Upper lobe of left lung (tissue), 6 donors: ENCODE measurements at regions not wholly inside any gene's neighbourhood (a gene's known extent, or its start where the extent isn't known, plus 50 kb on each side); places are given as distances from the start of the nearest gene placed in this dataset.

Experiments
- ATAC-seq, 2 donors: fragments of 200-7000 bp; cut with Tn5 transposase; one replicate each; pipeline ENCODE4 v1.9.1; 2022; ENCODE audit warnings: mild to moderate bottlenecking in 2 of 2, moderate library complexity in 2 of 2; ENCODE audit not compliant: low FRiP score in 2 of 2
- DNase-seq, 2 donors: peaks; one replicate each; pipeline ENCODE4 v3.0.0-alpha.2; 2019 to 2020
- H3K27ac ChIP-seq, 4 donors: fragments of 200-600 bp; sonication (generic); one replicate each; pipeline ENCODE4 v1.5.1; 2016 to 2019
- H3K27me3 ChIP-seq, 4 donors: fragments of 200-600 bp; sonication (generic); one replicate each; pipeline ENCODE4 v1.5.1; 2017 to 2019
- H3K36me3 ChIP-seq, 4 donors: fragments of 200-600 bp; sonication (generic); one replicate each; pipeline ENCODE4 v1.5.1; 2016 to 2019
- H3K4me1 ChIP-seq, 4 donors: fragments of 200-600 bp; sonication (generic); one replicate each; pipeline ENCODE4 v1.5.1; 2018 to 2019
- H3K4me3 ChIP-seq, 4 donors: fragments of 200-600 bp; sonication (generic); one replicate each; pipeline ENCODE4 v1.5.1; 2017 to 2019; ENCODE audit warnings: mild to moderate bottlenecking in 2 of 4, moderate library complexity in 1 of 4
- H3K9me3 ChIP-seq, 4 donors: fragments of 200-600 bp; sonication (generic); one replicate each; pipeline ENCODE4 v1.5.1; 2018 to 2019
- EP300 ChIP-seq, 4 donors: sonication (generic); formaldehyde crosslinking; IDR thresholded peaks; one replicate each; pipeline ENCODE4 v1.5.1; 2017; ENCODE audit warnings: antibody characterized with exemption in 4 of 4, control low read depth in 2 of 4
- POLR2A ChIP-seq, 4 donors: fragments of 450-650 bp; IDR thresholded peaks; one replicate each; pipeline ENCODE4 v1.5.1; 2016 to 2017; ENCODE audit warnings: antibody characterized with exemption in 4 of 4, mild to moderate bottlenecking in 2 of 4
- POLR2AphosphoS5 ChIP-seq, 2 donors: sonication (generic); formaldehyde crosslinking; IDR thresholded peaks; one replicate each; pipeline ENCODE4 v1.5.1; 2017; ENCODE audit warnings: antibody characterized with exemption in 2 of 2
- WGBS, 2 donors: methylation state at CpG; one replicate each; pipeline ENCODE4 v1.1.5; 2017 to 2018; 5-methylcytosine and 5-hydroxymethylcytosine counted together
- TF ChIP-seq, protein P1 (sequence below), 6 experiments: fragments of 450-650 bp in 4 of 6; fragments of 200-600 bp in 2 of 6; sonication (generic) in 2 of 6; IDR thresholded peaks; one replicate each; pipeline ENCODE4 v1.5.1; 2016 to 2019; ENCODE audit warnings: antibody characterized with exemption in 6 of 6
- donor health status: DM: no; HTN: no; CAD: no; lungs with moderate emphysema.
- donor health status: DM: no; HTN: yes; CAD: no; lungs with severe emphysema.

DNA sequence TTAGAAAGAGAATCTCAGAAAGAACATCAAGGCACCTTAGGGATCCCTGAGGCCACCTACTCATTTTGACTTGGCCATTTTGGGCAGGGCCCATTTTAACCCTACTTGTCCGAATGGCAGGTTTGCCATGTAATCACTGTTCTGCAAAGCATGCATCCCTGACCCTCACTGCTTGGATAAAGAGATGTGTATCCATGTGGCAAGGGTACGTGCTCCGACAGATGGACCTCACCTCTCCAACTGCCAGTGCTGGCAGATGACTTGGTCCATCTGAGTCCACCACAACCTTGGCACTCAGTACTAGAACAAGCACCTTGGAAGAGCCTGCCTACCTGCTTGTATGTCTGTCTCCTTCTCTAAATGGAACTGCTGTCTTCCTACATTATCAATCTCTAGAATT lies 139.4 kb downstream of the SPATA19 start:
- Histone ChIP-seq H3K4me1 (no peaks in the 10 kb centered on the region), H3K27me3 (no peaks in the 10 kb centered on the region), H3K4me3 (no peak overlapping the region), H3K27ac (no peak overlapping the region), H3K36me3 (no peaks in the 10 kb centered on the region), H3K9me3 (no peaks in the 10 kb centered on the region)
- 87 to 91% methylated on average over 3 of the region's 3 CpGs for WGBS, 2 donors
- TF ChIP-seq, protein P1, sequence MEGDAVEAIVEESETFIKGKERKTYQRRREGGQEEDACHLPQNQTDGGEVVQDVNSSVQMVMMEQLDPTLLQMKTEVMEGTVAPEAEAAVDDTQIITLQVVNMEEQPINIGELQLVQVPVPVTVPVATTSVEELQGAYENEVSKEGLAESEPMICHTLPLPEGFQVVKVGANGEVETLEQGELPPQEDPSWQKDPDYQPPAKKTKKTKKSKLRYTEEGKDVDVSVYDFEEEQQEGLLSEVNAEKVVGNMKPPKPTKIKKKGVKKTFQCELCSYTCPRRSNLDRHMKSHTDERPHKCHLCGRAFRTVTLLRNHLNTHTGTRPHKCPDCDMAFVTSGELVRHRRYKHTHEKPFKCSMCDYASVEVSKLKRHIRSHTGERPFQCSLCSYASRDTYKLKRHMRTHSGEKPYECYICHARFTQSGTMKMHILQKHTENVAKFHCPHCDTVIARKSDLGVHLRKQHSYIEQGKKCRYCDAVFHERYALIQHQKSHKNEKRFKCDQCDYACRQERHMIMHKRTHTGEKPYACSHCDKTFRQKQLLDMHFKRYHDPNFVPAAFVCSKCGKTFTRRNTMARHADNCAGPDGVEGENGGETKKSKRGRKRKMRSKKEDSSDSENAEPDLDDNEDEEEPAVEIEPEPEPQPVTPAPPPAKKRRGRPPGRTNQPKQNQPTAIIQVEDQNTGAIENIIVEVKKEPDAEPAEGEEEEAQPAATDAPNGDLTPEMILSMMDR (IDR thresholded peaks at IDR 0.05), result no peak
- TF ChIP-seq POLR2AphosphoS5 (IDR thresholded peaks at IDR 0.05) (no peak), EP300 (IDR thresholded peaks at IDR 0.05) (no peak), POLR2A (IDR thresholded peaks at IDR 0.05) (no peak)
- ATAC-seq (no peak), DNase-seq (no peak)

DNA sequence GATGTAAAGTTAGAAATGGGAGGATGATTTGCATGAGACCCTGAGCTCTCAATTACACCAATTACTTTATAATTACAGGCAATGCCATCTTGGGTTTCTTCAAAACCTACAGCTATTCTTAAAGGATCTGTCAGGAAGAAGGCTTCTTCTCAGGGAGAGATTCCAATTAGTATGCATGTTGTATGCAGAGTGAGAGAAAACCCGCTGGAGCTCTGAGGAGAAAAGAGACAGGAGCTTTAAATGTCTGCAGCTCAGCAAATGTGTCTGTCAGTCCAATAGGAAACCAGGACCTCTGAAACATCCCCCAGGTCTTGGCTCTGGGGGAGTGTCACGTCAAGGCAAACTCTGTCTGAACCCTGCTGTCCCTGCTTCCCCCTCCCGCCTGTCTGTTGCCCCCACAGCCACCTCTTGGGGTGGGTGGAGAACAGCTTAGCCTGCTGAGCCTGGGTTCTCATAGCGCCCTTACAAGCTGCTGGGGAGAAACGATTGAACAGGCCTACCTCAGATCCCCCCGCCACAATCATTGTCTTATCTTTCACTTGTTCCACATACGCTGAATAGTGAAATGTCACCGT lies 140.2 kb downstream of the SPATA19 start:
- H3K27ac ChIP-seq, result no peak overlapping the region
- H3K4me3 ChIP-seq, result no peak overlapping the region
- ATAC-seq, result no peak
- no peaks in the 10 kb centered on the region for H3K4me1 ChIP-seq
- H3K27me3 ChIP-seq, result no peaks in the 10 kb centered on the region
- WGBS, 2 donors, result 72% methylated on average over 8 of the region's 8 CpGs
- no peaks in the 10 kb centered on the region for H3K9me3 ChIP-seq
- TF ChIP-seq POLR2AphosphoS5 (IDR thresholded peaks at IDR 0.05) (no peak), EP300 (IDR thresholded peaks at IDR 0.05) (no peak), POLR2A (IDR thresholded peaks at IDR 0.05) (no peak)
- TF ChIP-seq, protein P1 (IDR thresholded peaks at IDR 0.05), result no peak
- DNase-seq, result no peak
- no peaks in the 10 kb centered on the region for H3K36me3 ChIP-seq

DNA sequence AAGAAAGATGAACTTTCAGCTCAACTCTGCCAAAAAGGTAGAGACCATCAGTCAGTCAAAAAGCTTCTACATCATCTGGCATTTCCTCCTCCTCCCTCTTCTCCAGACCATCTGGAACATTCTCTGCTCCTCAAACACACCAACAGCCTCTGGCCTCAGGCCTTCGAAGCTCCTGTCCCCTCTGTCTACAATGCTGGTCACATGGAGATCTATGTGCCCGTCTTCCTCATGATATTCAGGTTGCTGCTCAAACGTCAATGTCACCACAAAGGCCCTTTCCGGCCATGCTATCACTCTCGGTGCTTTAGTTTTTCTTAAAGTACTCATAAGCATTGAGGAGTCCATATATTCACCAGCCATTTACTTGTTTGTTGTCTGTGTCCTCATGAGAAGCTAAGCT lies 146.2 kb downstream of the SPATA19 start:
- Histone ChIP-seq H3K4me3 (no peak overlapping the region), H3K4me1 (no peaks in the 10 kb centered on the region), H3K9me3 (no peaks in the 10 kb centered on the region), H3K36me3 (no peaks in the 10 kb centered on the region), H3K27ac (no peak overlapping the region), H3K27me3 (no peaks in the 10 kb centered on the region)
- ATAC-seq, result no peak
- 82 to 85% methylated on average over 5 of the region's 5 CpGs for WGBS, 2 donors
- TF ChIP-seq POLR2AphosphoS5 (IDR thresholded peaks at IDR 0.05), result no peak
- TF ChIP-seq, protein P1 (IDR thresholded peaks at IDR 0.05), result no peak
- no peak for TF ChIP-seq POLR2A (IDR thresholded peaks at IDR 0.05)
- no peak for TF ChIP-seq EP300 (IDR thresholded peaks at IDR 0.05)
- no peak for DNase-seq

DNA sequence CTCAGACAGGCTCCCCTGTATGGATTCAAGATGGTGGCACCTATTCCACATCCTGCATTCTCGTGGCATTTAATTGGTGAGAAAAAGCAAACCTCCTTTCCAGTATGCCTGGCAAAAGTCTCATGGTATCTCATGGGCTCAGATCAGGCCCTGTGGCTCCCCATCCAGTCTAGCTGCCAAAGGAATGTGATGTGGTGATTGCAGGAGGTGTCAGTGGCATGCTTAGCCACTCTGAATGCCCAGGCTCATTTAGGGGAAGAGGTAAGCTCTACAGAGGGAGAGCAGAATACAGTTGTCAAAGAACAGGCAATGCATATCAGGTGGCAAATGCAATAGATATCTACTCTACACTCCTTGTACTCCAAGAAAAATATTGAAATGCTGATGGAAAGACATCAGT lies 146.7 kb downstream of the SPATA19 start:
- TF ChIP-seq POLR2AphosphoS5 (IDR thresholded peaks at IDR 0.05), result no peak
- no peak for TF ChIP-seq EP300 (IDR thresholded peaks at IDR 0.05)
- DNase-seq (no peak), ATAC-seq (no peak)
- Histone ChIP-seq H3K9me3 (no peaks in the 10 kb centered on the region), H3K27me3 (no peaks in the 10 kb centered on the region), H3K4me1 (no peaks in the 10 kb centered on the region), H3K4me3 (no peak overlapping the region), H3K27ac (no peak overlapping the region), H3K36me3 (no peaks in the 10 kb centered on the region)
- WGBS, 2 donors, result 78 to 100% methylated on average over 1 of the region's 1 CpG

DNA sequence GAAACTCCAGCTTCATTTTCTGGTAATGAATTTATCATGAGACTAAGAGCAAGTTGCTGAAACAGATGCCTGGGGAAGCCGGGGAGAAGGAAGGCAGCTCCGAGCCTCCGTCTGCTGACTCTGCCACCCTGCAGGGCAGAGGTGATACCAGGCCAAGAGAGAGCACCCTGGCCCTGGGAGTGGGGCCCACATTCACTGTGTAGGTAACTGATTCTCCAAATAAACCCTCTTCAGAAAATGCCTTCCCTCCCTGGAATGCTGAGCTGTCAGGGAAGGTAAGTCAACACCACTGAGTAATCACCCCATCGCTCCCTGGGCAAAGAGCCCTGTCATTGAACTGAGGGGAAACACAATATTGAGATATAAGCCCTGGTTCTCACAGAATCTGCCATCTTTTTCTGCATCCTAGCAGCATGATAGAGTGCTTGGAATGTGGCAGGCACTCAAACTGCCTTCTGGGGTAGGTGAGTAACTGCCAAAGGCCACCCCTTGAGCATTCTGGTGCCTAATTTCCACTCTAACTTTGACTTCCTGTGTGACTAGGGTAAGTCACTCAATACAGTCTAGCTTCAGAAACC lies 147.6 kb downstream of the SPATA19 start:
- Histone ChIP-seq H3K27me3 (no peaks in the 10 kb centered on the region), H3K9me3 (no peaks in the 10 kb centered on the region), H3K4me3 (no peak overlapping the region), H3K36me3 (no peaks in the 10 kb centered on the region), H3K27ac (no peak overlapping the region), H3K4me1 (no peaks in the 10 kb centered on the region)
- WGBS, 2 donors, result 77 to 84% methylated on average over 4 of the region's 4 CpGs
- DNase-seq (no peak), ATAC-seq (no peak)
- TF ChIP-seq EP300 (IDR thresholded peaks at IDR 0.05), result no peak
- TF ChIP-seq, protein P1 (IDR thresholded peaks at IDR 0.05), result no peak
- TF ChIP-seq POLR2A (IDR thresholded peaks at IDR 0.05), result no peak
- TF ChIP-seq POLR2AphosphoS5 (IDR thresholded peaks at IDR 0.05), result no peak
